ENCODE measurements at regions not wholly inside any gene's neighbourhood (a gene's known extent, or its start where the extent isn't known, plus 50 kb on each side); places are given as distances from the start of the nearest gene placed in this dataset.

GRCh38 chr6:80641591-80641990, 535.1 kb downstream of the BCKDHB start:
- no peak for TF ChIP-seq CTCF (IDR thresholded peaks at IDR 0.05; ENCODE audit: poor library complexity)
- no peak for TF ChIP-seq EZH2phosphoT487 (IDR thresholded peaks at IDR 0.05; ENCODE audit: low read depth, severe bottlenecking, unreplicated experiment)
- no peak for TF ChIP-seq EZH2 (IDR thresholded peaks at IDR 0.05; ENCODE audit: borderline replicate concordance)

All from hepatocyte (in vitro differentiated cells).